LNCAP (cell line): ENCODE measurements at regions not wholly inside any gene's neighbourhood (a gene's known extent, or its start where the extent isn't known, plus 50 kb on each side); places are given as distances from the start of the nearest gene placed in this dataset.

Source experiments
- TF ChIP-seq, protein P1 (sequence below): fragments of 450-650 bp; IDR thresholded peaks from 2 replicates; pipeline ENCODE4 v1.5.1; 2017; ENCODE audit warnings: mild to moderate bottlenecking

DNA sequence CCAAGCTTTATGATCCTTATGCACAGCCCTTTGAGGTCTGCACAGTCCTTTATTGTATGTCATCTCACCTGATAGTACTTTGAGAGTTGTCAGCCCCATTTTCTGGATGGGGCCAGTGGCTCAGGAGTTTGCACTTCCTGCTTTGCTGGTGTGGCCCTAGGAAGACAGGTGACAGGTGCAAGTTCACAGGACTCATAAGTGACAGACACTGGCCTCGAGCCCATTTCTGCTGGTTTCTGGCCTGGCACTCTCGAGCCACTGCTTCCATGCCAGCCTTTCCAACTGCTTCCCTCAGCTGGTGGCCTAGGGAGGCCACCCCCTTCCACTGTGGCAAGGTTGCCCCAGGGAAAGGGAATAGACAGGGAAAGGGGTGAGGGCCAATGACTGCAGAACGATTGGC lies 84.4 kb upstream of the CCL1 start:
- TF ChIP-seq, protein P1, sequence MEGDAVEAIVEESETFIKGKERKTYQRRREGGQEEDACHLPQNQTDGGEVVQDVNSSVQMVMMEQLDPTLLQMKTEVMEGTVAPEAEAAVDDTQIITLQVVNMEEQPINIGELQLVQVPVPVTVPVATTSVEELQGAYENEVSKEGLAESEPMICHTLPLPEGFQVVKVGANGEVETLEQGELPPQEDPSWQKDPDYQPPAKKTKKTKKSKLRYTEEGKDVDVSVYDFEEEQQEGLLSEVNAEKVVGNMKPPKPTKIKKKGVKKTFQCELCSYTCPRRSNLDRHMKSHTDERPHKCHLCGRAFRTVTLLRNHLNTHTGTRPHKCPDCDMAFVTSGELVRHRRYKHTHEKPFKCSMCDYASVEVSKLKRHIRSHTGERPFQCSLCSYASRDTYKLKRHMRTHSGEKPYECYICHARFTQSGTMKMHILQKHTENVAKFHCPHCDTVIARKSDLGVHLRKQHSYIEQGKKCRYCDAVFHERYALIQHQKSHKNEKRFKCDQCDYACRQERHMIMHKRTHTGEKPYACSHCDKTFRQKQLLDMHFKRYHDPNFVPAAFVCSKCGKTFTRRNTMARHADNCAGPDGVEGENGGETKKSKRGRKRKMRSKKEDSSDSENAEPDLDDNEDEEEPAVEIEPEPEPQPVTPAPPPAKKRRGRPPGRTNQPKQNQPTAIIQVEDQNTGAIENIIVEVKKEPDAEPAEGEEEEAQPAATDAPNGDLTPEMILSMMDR = no peak

DNA sequence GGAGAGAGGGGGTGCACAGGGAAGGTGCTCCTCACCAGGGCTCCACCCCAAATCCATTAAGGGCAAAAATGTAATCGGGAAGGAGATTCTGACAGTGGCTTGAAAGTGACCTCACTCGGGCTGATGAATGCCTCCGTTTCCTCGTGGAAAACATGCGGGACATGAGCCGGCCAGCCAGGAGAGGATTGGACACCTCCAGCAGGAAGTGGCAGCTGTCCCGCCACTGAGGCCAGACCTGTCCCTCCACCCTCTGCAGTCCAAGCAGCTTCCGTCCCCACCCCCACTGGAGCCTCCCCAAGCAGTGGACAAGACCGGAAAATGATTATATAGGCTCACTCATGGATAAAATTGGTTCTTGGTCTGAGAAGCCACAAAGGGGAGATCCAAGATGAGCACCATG lies 82.1 kb upstream of the CCL1 start:
- TF ChIP-seq, protein P1 = no peak

DNA sequence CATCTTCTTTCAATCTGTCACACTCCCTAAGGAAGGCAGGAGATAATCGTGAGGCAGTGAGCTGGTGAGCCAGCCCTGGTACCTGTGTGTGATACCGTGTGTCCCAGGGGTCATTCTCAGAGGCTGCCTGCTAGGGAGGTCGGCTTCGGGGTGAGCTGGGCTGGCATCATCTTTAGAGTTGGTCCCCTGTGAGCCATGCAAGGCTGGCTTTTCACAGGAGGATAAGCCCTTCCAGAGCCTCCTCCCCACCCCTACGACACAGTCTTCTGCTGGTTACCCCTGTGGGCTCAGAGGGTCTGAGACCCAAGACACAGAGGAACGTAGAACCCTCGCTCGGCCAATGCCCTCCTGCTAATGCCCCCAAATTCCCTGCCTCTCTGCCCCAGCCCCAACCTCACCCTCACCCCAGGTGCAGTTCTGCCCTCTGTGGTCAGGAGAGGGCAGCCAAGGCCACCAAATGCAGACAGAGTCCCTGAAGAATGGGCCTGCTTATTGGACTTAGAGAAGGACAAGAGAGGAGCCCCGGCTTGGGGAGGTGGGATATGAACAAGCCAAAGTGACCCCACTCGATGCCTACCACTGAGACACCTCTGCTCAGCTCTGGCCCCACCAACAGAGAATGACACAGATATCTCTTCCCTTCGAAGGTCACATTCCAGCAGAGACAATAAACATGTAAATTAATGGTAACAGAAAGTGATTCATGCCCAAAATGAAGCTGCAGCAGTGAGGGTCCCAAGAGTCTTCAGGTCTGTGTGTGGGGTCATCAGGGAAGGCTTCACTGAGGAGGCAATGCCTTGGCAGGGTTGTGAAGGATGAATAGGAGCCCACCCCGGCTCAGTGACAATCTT lies 80.8 kb upstream of the CCL1 start:
- TF ChIP-seq, protein P1 = peak; percentile 36

DNA sequence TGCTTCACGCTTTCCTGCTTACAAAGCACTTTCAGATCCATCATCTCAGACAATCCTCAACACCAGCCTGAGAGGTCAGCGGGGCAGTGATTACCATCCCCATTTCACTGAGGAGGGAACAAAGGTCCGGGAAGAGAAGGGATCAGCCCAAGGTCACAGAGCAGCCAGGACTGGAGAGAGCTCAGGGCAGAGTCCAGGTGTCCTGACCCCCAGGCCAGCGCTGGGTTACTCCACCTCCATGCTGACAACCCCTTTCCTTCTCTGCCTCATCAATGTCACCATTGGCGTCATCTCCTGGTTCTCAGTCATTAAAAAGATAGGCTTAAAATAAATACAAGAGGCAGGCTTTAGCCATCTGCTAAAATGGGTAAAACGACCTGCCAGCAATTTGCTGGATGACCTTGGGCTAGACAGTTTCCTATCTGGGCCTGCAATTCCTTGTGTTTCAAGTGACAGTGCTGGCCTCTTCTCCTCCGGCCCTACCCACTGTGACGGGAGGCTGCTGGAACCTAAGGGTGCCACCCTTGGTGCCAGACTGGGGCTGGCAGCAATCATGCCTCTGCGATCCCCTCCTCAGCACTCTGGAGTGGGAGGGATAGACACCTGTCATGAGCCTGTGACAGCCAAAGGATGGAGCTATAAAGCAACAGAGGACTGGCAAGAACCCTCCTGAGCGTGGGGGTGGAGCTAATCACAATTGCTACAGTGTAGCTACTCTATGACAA lies 79.5 kb upstream of the CCL1 start:
- TF ChIP-seq, protein P1 = no peak

DNA sequence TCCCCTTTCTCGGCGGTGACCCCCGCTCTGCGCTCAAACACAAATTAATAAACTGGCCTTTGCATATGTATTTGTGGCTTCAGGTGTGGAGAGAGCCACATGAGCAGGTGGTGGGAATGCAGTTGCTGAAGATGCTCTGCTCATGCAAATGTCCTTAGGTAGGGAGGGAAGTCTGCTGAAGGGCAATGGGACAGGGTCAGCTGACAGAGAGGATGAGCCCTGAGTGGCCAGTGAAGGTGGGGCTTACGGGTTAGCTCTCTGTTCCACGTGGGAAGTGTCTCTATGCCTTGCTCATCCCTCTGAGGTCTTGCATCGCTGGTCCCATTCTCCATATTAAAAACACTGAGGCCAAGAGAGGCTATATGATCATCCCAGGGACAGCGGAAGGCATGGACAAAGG lies 74.2 kb upstream of the CCL1 start:
- TF ChIP-seq, protein P1 = no peak

DNA sequence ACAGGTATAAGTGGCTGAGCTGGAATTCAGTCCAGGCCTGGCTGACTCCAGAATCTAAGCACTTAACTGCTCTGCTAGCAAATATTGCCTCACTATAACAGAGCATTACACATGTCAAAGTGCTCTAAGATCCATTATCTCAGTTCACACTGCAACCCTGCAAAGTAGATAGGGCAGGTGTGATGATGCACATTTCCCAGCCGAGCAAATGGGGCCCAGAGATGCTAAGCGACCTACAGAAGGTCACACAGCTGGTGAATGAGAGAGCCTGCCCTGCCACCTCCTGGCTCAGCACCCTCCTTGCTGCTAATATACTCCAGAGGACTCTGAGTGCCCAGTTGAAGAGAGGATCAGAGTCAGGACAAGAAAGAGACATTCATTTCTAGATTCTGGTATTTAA lies 73.6 kb upstream of the CCL1 start:
- TF ChIP-seq, protein P1 = no peak

DNA sequence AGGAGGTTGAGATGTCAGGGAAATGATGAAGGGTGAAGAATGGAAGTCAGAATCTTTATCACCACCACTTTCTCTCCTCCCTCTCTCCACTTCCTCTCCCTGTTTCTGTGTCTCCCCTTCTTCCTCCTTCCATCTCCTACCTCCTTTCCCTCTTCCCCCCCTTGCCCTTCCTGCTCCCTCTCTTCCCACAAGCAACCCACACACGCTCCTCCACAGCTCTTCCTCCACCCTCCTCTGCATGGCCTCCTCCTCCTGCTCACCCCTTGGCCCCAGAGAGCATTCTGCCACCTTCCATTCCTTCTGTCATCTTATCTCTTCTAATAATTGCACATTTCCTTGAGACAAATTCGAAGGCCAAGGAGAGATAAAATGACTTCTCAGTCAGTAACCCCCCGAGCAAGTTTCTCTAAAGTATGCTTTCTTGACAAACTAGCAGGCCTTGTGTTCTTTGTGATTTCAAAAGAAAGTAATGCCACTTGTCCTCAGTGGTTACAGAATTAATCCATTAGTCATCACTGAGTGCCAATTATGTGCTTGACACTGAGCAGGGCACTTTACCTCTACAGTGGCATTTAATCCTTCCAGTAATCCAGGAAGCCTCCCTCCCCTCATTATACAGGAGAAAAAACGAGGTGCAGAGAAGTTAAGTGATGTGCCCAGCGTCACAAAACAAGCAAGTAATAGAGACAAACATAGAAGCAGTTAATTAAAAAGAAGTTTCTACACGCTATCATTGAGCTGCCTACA lies 72.3 kb upstream of the CCL1 start:
- TF ChIP-seq, protein P1 = no peak
